ENCODE measurements at regions not wholly inside any gene's neighbourhood (a gene's known extent, or its start where the extent isn't known, plus 50 kb on each side); places are given as distances from the start of the nearest gene placed in this dataset.

DNA sequence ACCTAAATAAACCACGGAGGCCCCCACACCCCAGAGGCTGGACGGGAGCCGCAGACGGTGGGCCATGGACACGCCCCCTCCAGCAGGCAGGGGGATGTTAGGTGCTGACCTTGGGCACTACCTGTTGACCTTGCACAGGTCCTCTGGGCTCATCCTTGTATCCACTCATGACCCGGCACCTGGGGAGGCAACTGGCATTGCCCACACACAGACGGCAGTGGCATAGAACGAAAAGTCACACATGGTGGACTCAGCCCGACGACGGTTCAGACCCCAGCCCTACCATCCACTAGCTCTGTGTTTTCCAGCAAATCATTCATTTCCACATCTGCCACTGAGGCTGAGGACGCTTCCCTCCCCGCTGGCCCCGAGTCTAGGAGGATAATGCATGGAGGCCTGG lies 247.7 kb upstream of the PPP2R2D start:
- H3K4me1 Mint-ChIP-seq, result no peaks in the 10 kb centered on the region
- no peak overlapping the region for H3K27ac Mint-ChIP-seq
- no peaks in the 10 kb centered on the region for H3K36me3 Mint-ChIP-seq (ENCODE audit: low read depth)
- no peaks in the 10 kb centered on the region for H3K9me3 Mint-ChIP-seq
- H3K27me3 Mint-ChIP-seq, result peaks cover 5% of the 10 kb centered on the region
- H3K4me3 Mint-ChIP-seq, result no peak overlapping the region
- ATAC-seq (replicated peaks), result no peak

DNA sequence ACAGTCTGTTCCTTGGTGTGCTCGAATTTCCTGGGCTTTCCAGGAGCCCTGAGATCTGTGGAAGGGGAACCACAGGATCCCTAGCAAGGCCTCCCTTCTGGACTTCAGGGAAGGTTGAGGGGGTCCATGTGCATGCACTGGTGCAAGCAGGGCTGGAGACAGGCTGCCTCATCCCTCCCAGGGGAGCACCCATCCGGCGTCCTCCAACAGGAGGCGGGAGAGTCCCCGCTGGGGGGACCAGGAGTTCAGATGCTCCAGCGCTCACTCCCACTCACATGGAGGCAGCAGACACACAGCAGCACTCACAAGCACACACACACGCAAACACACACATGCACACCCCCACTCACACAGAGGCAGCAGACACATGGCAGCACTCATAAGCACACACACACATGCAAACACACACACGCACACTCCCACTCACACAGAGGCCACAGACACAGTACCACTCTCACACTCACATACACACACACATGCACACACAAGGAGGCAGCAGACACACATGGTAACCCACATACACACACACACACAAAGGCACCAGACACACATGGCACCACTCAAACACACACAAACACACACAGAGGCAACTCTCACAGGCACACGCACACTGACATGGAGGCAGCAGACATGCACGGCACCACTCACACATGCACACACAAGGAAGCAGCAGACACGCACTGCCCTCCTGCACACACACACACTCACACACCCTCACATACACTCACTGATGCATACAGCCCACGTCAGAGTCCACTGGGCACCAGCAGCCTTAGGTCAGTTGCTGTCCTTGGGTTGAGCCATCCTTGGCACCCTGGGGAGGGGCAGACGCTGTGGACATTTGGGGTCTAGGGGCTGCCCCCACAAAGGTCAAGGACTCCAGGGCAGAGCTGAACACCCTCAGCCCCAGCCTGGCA lies 247.0 kb upstream of the PPP2R2D start:
- no peak for ATAC-seq (replicated peaks)
- Mint-ChIP-seq H3K9me3 (no peaks in the 10 kb centered on the region), H3K27ac (no peak overlapping the region), H3K27me3 (peaks cover 5% of the 10 kb centered on the region), H3K4me3 (no peak overlapping the region), H3K36me3 (ENCODE audit: low read depth) (no peaks in the 10 kb centered on the region), H3K4me1 (no peaks in the 10 kb centered on the region)

DNA sequence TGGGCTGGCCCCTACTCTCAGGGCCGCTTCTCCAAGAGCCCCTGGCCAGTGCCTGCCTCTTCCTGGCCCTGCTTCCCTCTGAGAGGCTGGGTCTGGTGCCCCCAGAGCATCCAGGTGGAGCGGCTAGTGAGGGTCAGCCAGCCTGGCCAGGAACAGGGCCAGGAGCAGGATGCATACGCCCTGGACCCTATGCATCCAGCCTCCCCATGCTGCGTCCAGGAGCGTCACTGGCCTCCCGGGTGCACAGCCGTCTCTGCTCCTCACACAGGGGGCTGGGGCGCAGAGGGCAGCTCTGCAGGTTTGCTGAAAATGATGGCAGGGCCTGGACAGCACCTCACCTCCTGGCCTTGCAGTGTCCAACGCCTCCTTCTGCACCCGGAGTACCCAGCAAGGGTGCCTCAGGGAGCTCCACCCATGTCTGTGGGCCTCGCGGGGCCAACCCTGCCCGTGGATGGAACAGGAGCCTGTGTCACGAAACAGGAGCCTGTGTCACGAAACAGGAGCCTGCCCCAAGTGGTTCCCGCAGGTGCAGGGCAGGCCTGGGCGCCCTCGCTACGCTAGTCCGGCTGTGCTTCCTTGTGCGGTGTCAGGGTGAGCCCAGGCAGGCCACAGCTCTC lies 246.2 kb upstream of the PPP2R2D start:
- Mint-ChIP-seq H3K4me1 (no peaks in the 10 kb centered on the region), H3K27ac (no peak overlapping the region), H3K36me3 (ENCODE audit: low read depth) (no peaks in the 10 kb centered on the region), H3K9me3 (no peaks in the 10 kb centered on the region), H3K27me3 (peaks cover 5% of the 10 kb centered on the region), H3K4me3 (no peak overlapping the region)
- no peak for ATAC-seq (replicated peaks)

- ATAC-seq (replicated peaks), result no peak
- H3K27me3 Mint-ChIP-seq, result peaks cover 5% of the 10 kb centered on the region
Observed at GRCh38 chr10:131655101-131655849, 245.5 kb upstream of the PPP2R2D start.

DNA sequence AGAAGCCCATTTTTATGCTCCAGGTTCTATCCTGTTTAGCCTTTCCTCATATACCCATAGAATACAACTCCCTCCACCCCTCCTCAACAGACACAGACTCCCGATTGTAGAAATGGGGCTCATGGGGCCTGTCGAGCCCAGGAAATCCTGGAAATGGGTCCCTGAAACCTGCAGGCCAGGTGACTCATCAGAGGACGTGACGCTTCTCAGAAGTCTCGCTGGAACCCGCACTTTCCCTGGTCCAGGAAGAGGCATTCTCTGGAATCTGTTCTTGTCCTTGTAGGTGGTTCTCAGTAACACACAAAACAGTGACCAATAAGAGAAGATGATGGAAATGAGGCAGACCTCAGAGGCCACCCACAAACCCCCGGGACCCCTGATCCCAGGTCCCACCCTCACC lies 244.8 kb upstream of the PPP2R2D start:
- Mint-ChIP-seq H3K36me3 (ENCODE audit: low read depth) (no peaks in the 10 kb centered on the region), H3K27ac (no peak overlapping the region), H3K9me3 (no peaks in the 10 kb centered on the region), H3K4me3 (no peak overlapping the region), H3K27me3 (peaks cover 8% of the 10 kb centered on the region), H3K4me1 (no peaks in the 10 kb centered on the region)
- no peak for ATAC-seq (replicated peaks)

More at GRCh38 chr10:131655101-131655849, 245.5 kb upstream of the PPP2R2D start:
- Mint-ChIP-seq H3K27ac (no peak overlapping the region), H3K9me3 (no peaks in the 10 kb centered on the region), H3K36me3 (ENCODE audit: low read depth) (no peaks in the 10 kb centered on the region), H3K4me3 (no peak overlapping the region), H3K4me1 (no peaks in the 10 kb centered on the region)

GRCh38 chr10:131656431-131656841 lies 244.4 kb upstream of the PPP2R2D start:
- no peak for ATAC-seq (replicated peaks)
- H3K9me3 Mint-ChIP-seq, result no peaks in the 10 kb centered on the region
- peaks cover 8% of the 10 kb centered on the region for H3K27me3 Mint-ChIP-seq
- H3K36me3 Mint-ChIP-seq (ENCODE audit: low read depth), result no peaks in the 10 kb centered on the region
- H3K4me3 Mint-ChIP-seq, result no peak overlapping the region
- H3K27ac Mint-ChIP-seq, result no peak overlapping the region
- no peaks in the 10 kb centered on the region for H3K4me1 Mint-ChIP-seq

GRCh38 chr10:131657318-131657984 lies 243.4 kb upstream of the PPP2R2D start:
- Mint-ChIP-seq H3K4me1 (no peaks in the 10 kb centered on the region), H3K36me3 (ENCODE audit: low read depth) (no peaks in the 10 kb centered on the region), H3K27me3 (peaks cover 8% of the 10 kb centered on the region), H3K27ac (no peak overlapping the region), H3K4me3 (no peak overlapping the region), H3K9me3 (no peaks in the 10 kb centered on the region)
- no peak for ATAC-seq (replicated peaks)

GRCh38 chr10:131657985-131658330 lies 242.8 kb upstream of the PPP2R2D start:
- ATAC-seq (replicated peaks), result no peak
- Mint-ChIP-seq H3K27ac (no peak overlapping the region), H3K36me3 (ENCODE audit: low read depth) (no peaks in the 10 kb centered on the region), H3K4me1 (no peaks in the 10 kb centered on the region), H3K9me3 (no peaks in the 10 kb centered on the region), H3K4me3 (no peak overlapping the region), H3K27me3 (peaks cover 8% of the 10 kb centered on the region)

GRCh38 chr10:131658476-131659110 lies 242.2 kb upstream of the PPP2R2D start:
- Mint-ChIP-seq H3K4me3 (no peak overlapping the region), H3K27me3 (peaks cover 11% of the 10 kb centered on the region), H3K27ac (no peak overlapping the region), H3K9me3 (no peaks in the 10 kb centered on the region), H3K36me3 (ENCODE audit: low read depth) (no peaks in the 10 kb centered on the region), H3K4me1 (no peaks in the 10 kb centered on the region)
- ATAC-seq (replicated peaks), result no peak

- no peak overlapping the region for H3K27ac Mint-ChIP-seq
- H3K4me3 Mint-ChIP-seq, result no peak overlapping the region
- no peaks in the 10 kb centered on the region for H3K9me3 Mint-ChIP-seq
- H3K36me3 Mint-ChIP-seq (ENCODE audit: low read depth), result no peaks in the 10 kb centered on the region
- no peaks in the 10 kb centered on the region for H3K4me1 Mint-ChIP-seq
- peaks cover 10% of the 10 kb centered on the region for H3K27me3 Mint-ChIP-seq
- no peak for ATAC-seq (replicated peaks)
Observed at GRCh38 chr10:131660427-131660826, 240.4 kb upstream of the PPP2R2D start.

DNA sequence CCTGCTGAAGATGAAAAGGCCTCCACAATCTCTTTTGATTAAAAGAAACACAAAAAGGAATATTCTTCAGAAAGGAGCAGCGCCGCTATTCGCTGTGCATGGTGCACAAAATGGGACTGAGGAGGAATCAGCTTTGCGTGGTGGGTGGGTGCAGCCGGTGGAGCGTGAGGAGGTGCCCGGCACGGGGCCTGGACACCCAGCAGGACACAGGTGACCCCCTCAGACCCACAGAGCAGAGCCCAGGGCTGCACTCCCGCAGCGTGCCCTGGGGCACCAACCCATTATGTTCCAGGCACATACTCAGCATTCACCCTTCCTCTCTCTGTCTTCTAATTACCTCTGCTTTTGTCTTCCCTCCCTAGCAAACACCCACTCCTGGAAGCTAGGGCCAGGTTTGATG lies 238.0 kb upstream of the PPP2R2D start:
- no peak overlapping the region for H3K4me3 Mint-ChIP-seq
- ATAC-seq (replicated peaks), result no peak
- H3K27ac Mint-ChIP-seq, result no peak overlapping the region
- no peaks in the 10 kb centered on the region for H3K9me3 Mint-ChIP-seq
- H3K4me1 Mint-ChIP-seq, result no peaks in the 10 kb centered on the region
- H3K27me3 Mint-ChIP-seq, result peaks cover 10% of the 10 kb centered on the region
- no peaks in the 10 kb centered on the region for H3K36me3 Mint-ChIP-seq (ENCODE audit: low read depth)

DNA sequence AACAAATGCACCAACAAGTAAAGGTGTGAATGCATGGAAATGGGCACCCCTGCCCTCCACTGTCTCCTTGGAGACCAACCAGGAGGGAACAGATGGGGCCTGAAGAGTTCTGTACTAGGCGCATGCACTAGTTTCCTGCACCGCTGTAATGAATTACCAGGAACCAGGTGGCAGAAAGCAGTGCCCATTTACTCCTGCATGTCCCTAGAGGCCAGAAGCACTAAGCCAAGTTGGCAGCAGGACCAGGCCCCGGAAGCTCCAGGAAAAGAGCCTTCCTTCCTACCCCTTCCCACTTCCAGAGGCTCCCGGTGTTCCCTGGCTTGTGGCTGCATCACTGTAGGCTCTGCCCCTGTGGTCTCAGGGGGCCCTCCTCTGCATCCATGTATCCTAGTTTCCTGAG lies 237.5 kb upstream of the PPP2R2D start:
- Mint-ChIP-seq H3K36me3 (ENCODE audit: low read depth) (no peaks in the 10 kb centered on the region), H3K9me3 (no peaks in the 10 kb centered on the region), H3K4me1 (no peaks in the 10 kb centered on the region), H3K4me3 (no peak overlapping the region), H3K27ac (no peak overlapping the region), H3K27me3 (peaks cover 10% of the 10 kb centered on the region)
- ATAC-seq (replicated peaks), result no peak

GRCh38 chr10:131666091-131666490 lies 234.7 kb upstream of the PPP2R2D start:
- Mint-ChIP-seq H3K4me3 (no peak overlapping the region), H3K9me3 (no peaks in the 10 kb centered on the region), H3K36me3 (ENCODE audit: low read depth) (no peaks in the 10 kb centered on the region), H3K27me3 (peaks cover 12% of the 10 kb centered on the region), H3K4me1 (no peaks in the 10 kb centered on the region), H3K27ac (no peak overlapping the region)
- no peak for ATAC-seq (replicated peaks)

DNA sequence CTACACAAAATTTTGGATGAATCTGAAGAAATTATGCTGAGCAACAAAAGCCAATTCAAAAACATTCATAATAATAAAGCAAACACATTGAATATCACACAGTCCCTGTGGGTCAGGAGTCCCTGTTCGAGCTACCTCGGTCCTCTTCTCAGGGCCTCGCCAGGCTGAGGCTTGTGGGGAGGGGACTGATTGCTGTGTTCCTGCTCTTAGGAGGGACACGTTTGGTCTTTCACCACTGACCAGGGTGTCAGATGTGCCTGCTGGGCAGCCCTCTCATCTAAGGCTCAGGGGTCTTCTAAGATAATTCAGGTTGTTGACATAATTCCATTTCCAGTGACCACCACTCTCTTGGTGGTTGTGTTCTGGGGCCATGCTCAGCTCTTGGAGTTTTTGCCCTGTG lies 233.8 kb upstream of the PPP2R2D start:
- peaks cover 2% of the 10 kb centered on the region for H3K9me3 Mint-ChIP-seq
- peaks cover 12% of the 10 kb centered on the region for H3K27me3 Mint-ChIP-seq
- no peak overlapping the region for H3K4me3 Mint-ChIP-seq
- H3K36me3 Mint-ChIP-seq (ENCODE audit: low read depth), result no peaks in the 10 kb centered on the region
- H3K4me1 Mint-ChIP-seq, result no peaks in the 10 kb centered on the region
- no peak overlapping the region for H3K27ac Mint-ChIP-seq
- no peak for ATAC-seq (replicated peaks)

All from activated T-helper 17 cell treated with anti-CD3 and anti-CD28 coated beads, Interleukin-2, amount 50 U/mL, for 72 hours (primary cell).